ENCODE measurements at regions not wholly inside any gene's neighbourhood (a gene's known extent, or its start where the extent isn't known, plus 50 kb on each side); places are given as distances from the start of the nearest gene placed in this dataset.
"Not testable (repeated sequence)": the region's sequence is repeated elsewhere in the genome, so short reads cannot be mapped to it uniquely, and the experiment has no call there.

GRCh38 chr15:30030345-30030744 is 52.4 kb upstream of the GOLGA8J start:
- no peak for DNase-seq

- no peak for DNase-seq
Observed at GRCh38 chr15:30023798-30024295, 58.9 kb upstream of the GOLGA8J start.

DNA sequence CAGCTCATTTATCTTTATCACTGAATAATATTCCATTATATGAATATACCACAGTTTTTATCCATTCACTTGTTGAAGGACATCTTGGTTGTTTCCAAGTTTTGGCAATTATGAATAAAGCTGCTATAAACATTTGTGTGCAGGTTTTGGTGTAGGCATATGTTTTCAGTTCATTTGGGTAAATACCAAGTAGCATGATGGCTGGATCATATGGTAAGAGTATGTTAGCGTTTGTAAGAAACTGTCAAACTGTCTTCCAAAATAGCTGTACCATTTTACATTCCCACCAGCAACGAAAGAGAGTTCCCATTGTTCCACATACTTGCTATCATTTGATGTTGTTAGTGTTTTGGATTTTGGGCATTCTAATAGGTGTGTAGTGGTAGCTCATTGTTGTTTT is 72.0 kb upstream of the GOLGA8J start:
- DNase-seq = no peak

- no peak for DNase-seq
Observed at GRCh38 chr15:30008156-30008555, 74.6 kb upstream of the GOLGA8J start.

DNA sequence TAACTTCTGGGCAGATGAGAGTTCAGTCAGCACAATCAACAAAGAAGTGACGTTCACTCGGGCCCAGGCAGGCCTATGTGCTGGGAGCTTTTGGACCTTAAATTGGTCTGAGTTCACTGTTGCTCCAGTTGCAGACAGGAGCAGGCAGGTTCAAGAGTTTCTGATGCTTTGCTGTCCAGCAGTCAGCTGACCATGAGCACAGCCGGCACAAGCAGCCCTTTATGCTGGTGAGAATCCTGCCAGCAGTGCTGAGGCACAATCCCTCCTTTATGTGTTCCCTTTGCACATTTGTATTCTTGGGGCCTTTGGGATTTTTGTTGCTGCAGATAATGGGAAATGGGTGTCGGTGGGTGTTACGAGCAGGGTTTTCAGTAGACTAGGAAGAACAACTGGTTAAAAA is 81.2 kb upstream of the GOLGA8J start:
- DNase-seq = no peak

DNA sequence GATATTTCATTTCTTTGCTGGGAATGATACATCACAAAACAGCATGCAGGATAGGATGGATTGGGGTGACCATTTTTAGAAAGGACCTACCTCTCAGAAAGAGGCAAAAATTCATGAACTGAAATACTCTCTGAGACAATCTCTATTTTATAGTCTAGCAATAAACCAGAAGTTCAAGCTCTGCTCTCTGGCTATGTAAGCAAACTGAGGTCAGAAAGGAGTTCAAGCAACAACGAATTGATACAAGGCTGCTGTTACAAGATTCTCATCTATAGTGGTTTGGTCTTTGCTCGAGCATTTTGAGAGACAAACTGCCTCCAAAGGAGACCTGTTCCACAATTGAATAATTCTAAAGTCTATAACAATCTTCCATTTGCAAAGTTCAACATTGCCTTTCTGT is 84.7 kb upstream of the GOLGA8J start:
- no peak for DNase-seq

DNA sequence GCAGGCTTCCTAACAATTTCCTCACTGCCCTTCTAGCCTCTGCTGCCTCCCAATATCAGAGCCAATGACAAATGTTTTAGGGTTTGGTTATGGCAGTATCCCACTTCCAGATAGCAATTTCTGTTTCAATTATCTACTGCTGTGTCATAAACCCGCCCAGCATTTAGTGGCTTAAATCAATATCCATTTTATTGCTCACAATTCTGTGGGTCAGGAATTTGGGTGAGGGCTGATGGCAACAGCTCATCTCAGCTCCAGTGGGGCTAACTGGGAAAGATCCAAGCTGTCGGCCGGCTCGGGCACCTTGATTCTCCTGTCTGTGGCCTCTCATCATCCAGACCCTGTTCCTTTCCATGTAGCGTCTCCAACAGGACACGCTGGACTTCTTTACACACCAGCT is 85.3 kb upstream of the GOLGA8J start:
- no peak for DNase-seq

DNA sequence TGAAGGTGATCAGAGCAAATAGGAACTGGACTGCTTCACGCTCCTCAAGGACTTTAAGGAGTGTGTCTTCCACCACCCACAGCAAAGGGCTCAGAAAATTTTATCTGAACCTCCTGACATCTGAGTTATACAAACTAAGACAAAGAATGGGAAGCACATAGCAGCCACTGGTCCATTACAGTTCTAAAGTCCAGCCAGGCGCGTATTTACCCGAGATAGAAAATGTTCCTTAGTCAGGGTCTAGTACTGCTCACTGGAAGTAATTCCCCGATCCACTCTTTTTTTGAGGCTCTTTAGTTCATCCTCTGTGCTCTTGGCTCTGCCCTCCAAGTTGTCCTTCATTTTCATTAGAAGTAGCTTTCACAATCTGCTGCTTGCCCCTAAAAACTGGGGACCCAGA is 88.5 kb upstream of the GOLGA8J start:
- no peak for DNase-seq

DNA sequence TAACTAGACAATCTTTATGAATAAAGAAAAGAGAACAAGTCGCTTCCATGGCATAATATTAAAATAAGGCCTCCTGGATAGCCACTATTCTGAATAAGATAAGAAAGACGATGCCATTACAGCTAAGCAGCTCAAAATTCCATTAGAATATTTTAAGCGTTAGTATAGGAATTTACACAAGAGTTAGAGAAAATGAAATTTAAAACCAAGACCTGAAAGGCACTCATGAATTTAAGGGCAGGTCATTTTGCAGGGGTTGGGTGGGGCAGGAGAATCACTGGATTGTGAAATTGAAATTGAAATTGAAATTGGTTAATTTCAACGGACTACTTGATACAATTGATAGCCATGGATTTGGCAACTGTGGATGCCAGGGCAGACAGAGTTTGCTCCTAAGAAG is 91.8 kb upstream of the GOLGA8J start:
- no peak for DNase-seq

DNA sequence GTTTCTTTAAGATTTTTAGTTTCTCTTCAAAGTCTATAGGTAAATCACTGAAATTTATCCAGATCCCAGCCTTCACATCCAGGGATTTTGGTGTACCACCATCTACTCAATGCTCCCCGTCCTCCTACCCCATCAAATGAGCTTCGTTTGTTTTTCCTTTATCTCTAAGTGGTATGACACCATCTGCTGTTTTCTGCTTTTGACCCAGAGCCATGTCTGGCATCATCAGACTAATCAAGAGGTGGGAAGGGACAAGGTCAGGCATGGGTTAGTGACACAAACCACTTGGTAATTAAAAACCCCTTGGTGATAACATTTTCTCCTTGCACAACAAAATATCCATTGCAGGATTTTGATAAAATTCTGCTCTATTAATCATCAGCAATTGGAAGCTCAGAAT is 92.7 kb upstream of the GOLGA8J start:
- no peak for DNase-seq

DNA sequence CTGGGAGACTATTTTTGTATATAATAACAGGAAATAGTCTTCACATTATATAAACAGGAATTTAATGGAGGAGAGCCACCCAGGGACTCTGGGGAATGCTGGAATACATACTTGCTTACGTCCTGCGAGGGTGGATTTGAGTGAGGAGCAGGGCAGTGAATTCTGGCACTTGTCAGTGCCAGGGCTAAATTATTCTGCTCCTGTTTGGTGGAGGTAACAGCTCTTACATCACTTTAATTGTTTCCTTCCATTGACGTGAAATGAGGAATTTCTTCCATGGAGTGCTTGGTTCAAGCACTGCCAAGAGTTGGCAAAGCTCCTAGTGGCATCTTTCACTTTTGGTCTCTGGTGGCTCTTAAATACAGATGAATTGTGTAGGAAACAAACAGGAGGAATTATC is 94.1 kb upstream of the GOLGA8J start:
- DNase-seq = no peak

GRCh38 chr15:29986946-29987345 is 95.8 kb upstream of the GOLGA8J start:
- no peak for DNase-seq

DNA sequence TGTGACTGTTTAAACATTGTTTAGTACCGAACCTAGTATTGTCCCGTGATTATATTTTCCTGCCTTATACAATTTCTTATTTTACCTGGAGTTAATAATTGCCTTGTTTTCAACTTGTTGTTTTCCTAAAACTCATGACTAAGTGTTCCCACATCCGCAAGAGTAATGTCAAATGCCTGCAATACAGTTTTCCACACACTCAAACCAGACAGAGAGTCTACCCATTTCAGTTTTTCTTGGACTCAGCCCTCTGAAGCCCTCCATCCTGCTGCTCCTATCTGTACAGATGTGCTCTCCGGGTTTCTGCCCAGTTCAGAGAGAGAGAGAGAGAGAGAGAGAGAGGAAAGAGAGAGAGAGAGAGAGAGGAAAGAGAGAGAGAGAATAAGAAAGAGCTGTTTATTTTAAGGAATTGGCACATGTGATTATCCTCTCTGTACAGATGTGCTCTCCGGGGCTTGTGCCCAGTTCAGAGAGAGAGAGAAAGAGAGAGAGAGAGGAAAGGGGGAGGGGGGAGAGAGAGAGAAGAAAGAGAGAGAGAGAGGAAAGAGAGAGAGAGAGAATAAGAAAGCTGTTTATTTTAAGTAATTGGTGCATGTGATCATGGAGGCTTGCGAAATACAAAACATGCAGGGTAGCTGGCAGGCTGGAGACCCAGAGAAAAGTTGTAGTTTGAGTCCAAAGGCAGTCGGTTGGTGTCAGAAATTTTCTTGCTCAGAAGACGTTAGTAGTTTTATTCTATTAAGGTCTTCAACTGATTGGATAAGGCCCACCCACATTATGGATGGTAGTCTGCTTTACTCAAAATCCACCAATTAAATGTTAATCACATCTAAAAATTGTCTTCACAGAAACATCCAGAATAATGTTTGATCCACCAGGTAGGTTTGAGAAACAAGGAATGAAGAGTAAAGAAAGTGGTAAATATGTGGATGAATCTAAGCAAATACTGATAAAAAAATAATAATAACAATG is 104.1 kb upstream of the GOLGA8J start:
- no peak for DNase-seq

- not testable (repeated sequence) for DNase-seq
Observed at GRCh38 chr15:29974056-29974455, 108.7 kb upstream of the GOLGA8J start.

DNA sequence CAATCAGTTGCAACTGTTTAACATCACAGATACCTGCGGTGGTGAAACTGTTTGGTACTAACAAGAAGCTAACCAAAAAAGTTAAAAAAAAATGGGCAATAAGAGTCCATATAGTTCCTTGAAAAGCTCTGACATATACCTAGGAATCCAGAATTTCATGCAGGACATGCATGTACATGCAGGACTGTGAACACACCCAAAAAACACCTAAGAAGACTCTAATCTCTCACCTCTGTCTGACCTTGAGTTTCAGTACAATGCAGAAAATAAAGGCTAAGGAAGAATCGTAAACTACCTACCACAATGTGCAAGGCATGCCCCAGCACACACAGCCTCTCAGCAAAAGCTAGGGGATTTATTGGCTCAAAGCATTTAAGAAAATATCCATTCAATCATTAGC is 110.7 kb upstream of the GOLGA8J start:
- DNase-seq = no peak

DNA sequence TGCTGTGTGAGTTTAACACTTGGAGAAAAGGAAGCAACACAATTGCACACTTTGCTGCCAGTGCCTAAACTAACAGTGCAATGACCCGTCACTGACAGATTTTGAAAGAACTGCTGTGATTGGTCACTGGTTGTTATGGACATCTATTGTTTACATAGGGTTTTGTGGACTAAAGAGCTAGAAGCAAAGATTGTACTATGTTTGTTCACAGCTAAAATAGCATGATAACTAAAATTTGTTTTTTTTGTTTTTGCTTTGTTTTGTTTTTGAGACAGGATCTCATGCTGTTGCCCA is 112.4 kb upstream of the GOLGA8J start:
- no peak for DNase-seq

GRCh38 chr15:29969562-29970401 is 113.0 kb upstream of the GOLGA8J start:
- DNase-seq = no peak

GRCh38 chr15:29968895-29969561 is 113.7 kb upstream of the GOLGA8J start:
- DNase-seq = no peak

- no peak for DNase-seq
Observed at GRCh38 chr15:29968099-29968894, 114.5 kb upstream of the GOLGA8J start.

GRCh38 chr15:29962407-29962806 is 120.3 kb upstream of the GOLGA8J start:
- DNase-seq = no peak

- no peak for DNase-seq
Observed at GRCh38 chr15:29959384-29960137, 123.2 kb upstream of the GOLGA8J start.

DNA sequence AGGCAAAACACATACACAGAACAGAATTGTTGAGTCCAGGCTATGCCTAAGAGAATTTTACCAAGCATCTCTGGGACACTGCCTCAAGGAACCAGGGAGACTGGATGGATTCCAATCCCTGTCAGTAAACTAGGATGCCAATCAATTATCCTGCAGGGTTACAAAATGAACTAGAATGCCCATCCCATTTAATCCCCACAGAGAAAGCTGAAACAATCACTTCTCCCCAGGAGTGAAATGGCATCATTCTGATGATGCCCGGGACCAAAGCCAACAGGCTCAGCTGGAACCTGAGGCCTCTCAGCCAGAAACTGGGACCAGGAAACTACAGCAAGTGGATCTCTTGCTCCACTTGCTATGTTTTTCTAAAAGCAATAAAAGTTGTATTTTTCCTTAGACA is 130.0 kb upstream of the TJP1 start:
- no peak for DNase-seq

All from activated CD4-positive, alpha-beta T cell treated with anti-CD3 and anti-CD28 coated beads, Interleukin-2, amount 50 U/mL, for 16 hours (primary cell).